ENCODE measurements at regions not wholly inside any gene's neighbourhood (a gene's known extent, or its start where the extent isn't known, plus 50 kb on each side); places are given as distances from the start of the nearest gene placed in this dataset.
"Not testable (repeated sequence)": the region's sequence is repeated elsewhere in the genome, so short reads cannot be mapped to it uniquely, and the experiment has no call there.

- DNase-seq (ENCODE audit: low read depth): peak; percentile 88
Observed at GRCh38 chr1:67907467-67907866, 74.2 kb upstream of the GNG12 start.

- not testable (repeated sequence) for DNase-seq (ENCODE audit: low read depth)
Observed at GRCh38 chr1:67906015-67906414, 72.7 kb upstream of the GNG12 start.

- not testable (repeated sequence) for DNase-seq (ENCODE audit: low read depth)
Observed at GRCh38 chr1:67902546-67903223, 69.4 kb upstream of the GNG12 start.

GRCh38 chr1:67898033-67898726 lies 64.9 kb upstream of the GNG12 start:
- DNase-seq (ENCODE audit: low read depth): peak; percentile 35

GRCh38 chr1:67897270-67897949 lies 64.1 kb upstream of the GNG12 start:
- DNase-seq (ENCODE audit: low read depth): no peak

GRCh38 chr1:67896826-67897225 lies 63.6 kb upstream of the GNG12 start:
- DNase-seq (ENCODE audit: low read depth): no peak

- DNase-seq (ENCODE audit: low read depth): peak; percentile 50
Observed at GRCh38 chr1:67894981-67895735, 61.9 kb upstream of the GNG12 start.

GRCh38 chr1:67893126-67893495 lies 59.8 kb upstream of the GNG12 start:
- peak; percentile 86 for DNase-seq (ENCODE audit: low read depth)

- peak; percentile 48 for DNase-seq (ENCODE audit: low read depth)
Observed at GRCh38 chr1:67892476-67893125, 59.3 kb upstream of the GNG12 start.

- no peak for DNase-seq (ENCODE audit: low read depth)
Observed at GRCh38 chr1:67890857-67891256, 57.6 kb upstream of the GNG12 start.

- peak; percentile 96 for DNase-seq (ENCODE audit: low read depth)
Observed at GRCh38 chr1:67889953-67890567, 56.8 kb upstream of the GNG12 start.

- no peak for DNase-seq (ENCODE audit: low read depth)
Observed at GRCh38 chr1:67889466-67889865, 56.2 kb upstream of the GNG12 start.

GRCh38 chr1:67888216-67889106 lies 55.2 kb upstream of the GNG12 start:
- peak; percentile 53 for DNase-seq (ENCODE audit: low read depth)

- no peak for DNase-seq (ENCODE audit: low read depth)
Observed at GRCh38 chr1:67887146-67887545, 53.9 kb upstream of the GNG12 start.

GRCh38 chr1:67886076-67886475 lies 52.8 kb upstream of the GNG12 start:
- no peak for DNase-seq (ENCODE audit: low read depth)

GRCh38 chr1:67883069-67883468 lies 49.8 kb upstream of the GNG12 start:
- DNase-seq (ENCODE audit: low read depth): peak; percentile 89

Data from M059J (cell line).